ENCODE measurements at regions not wholly inside any gene's neighbourhood (a gene's known extent, or its start where the extent isn't known, plus 50 kb on each side); places are given as distances from the start of the nearest gene placed in this dataset.
A peak's percentile ranks its signal among the peaks of the same experiment; 100 is the strongest.

DNA sequence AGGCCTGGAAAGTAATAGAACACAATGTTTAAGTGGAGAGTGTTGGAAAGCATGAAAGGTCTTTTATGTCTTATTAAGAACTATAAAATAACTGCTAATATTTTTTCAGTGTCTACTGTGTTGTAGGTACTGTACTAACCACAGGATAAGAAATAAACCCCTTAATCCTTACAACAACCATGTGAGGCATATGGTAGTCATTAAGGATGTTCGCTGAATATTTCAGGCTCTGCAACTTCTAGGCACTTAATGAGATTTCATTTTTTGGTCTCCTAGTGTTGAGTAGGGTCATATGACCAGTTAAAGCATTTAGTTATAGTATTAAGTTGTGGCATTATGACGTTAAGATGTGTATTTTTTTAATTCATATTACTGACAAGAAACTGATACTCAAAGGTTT lies 346.6 kb upstream of the KCNH7 start:
- H2AFZ ChIP-seq (ENCODE audit: low read depth, low read length, severe bottlenecking) = no peak overlapping the region
- H3K27me3 ChIP-seq (ENCODE audit: low read length) = no peaks in the 10 kb centered on the region
- H3K4me3 ChIP-seq (ENCODE audit: insufficient read depth, low read length, poor library complexity, severe bottlenecking) = no peak overlapping the region
- no peaks in the 10 kb centered on the region for H3K36me3 ChIP-seq (ENCODE audit: low read length)
- H3F3A ChIP-seq (ENCODE audit: insufficient read depth) = no peaks in the 10 kb centered on the region
- H3K9ac ChIP-seq (ENCODE audit: low read length) = no peak overlapping the region
- H3K27ac ChIP-seq (ENCODE audit: low read depth, low read length) = no peak overlapping the region
- no peaks in the 10 kb centered on the region for H3K9me2 ChIP-seq (replicated peaks; ENCODE audit: insufficient read depth, low read length)
- H3K79me2 ChIP-seq (ENCODE audit: insufficient read depth, low read length) = no peaks in the 10 kb centered on the region
- no peaks in the 10 kb centered on the region for H4K20me1 ChIP-seq (ENCODE audit: low read depth, low read length)
- no peak overlapping the region for H3K4me2 ChIP-seq (ENCODE audit: low read depth, low read length, poor library complexity, severe bottlenecking)
- TF ChIP-seq EZH2phosphoT487 (conservative IDR thresholded peaks at IDR 0.05; ENCODE audit: low read length) = no peak
- no peaks in the 10 kb centered on the region for H3K9me3 ChIP-seq (ENCODE audit: insufficient read depth, low read length)

GRCh38 chr2:163182764-163183354 lies 344.3 kb upstream of the KCNH7 start:
- Histone ChIP-seq H3K4me2 (ENCODE audit: low read depth, low read length, poor library complexity, severe bottlenecking) (no peak overlapping the region), H3K36me3 (ENCODE audit: low read length) (no peaks in the 10 kb centered on the region), H3K4me3 (ENCODE audit: insufficient read depth, low read length, poor library complexity, severe bottlenecking) (no peak overlapping the region), H3K9me2 (replicated peaks; ENCODE audit: insufficient read depth, low read length) (no peaks in the 10 kb centered on the region), H3K79me2 (ENCODE audit: insufficient read depth, low read length) (no peaks in the 10 kb centered on the region), H3K9ac (ENCODE audit: low read length) (no peak overlapping the region), H3K27ac (ENCODE audit: low read depth, low read length) (no peak overlapping the region), H2AFZ (ENCODE audit: low read depth, low read length, severe bottlenecking) (no peak overlapping the region), H3K9me3 (ENCODE audit: insufficient read depth, low read length) (no peaks in the 10 kb centered on the region), H3K27me3 (ENCODE audit: low read length) (no peaks in the 10 kb centered on the region), H4K20me1 (ENCODE audit: low read depth, low read length) (no peaks in the 10 kb centered on the region), H3F3A (ENCODE audit: insufficient read depth) (no peaks in the 10 kb centered on the region)
- TF ChIP-seq, protein P1, sequence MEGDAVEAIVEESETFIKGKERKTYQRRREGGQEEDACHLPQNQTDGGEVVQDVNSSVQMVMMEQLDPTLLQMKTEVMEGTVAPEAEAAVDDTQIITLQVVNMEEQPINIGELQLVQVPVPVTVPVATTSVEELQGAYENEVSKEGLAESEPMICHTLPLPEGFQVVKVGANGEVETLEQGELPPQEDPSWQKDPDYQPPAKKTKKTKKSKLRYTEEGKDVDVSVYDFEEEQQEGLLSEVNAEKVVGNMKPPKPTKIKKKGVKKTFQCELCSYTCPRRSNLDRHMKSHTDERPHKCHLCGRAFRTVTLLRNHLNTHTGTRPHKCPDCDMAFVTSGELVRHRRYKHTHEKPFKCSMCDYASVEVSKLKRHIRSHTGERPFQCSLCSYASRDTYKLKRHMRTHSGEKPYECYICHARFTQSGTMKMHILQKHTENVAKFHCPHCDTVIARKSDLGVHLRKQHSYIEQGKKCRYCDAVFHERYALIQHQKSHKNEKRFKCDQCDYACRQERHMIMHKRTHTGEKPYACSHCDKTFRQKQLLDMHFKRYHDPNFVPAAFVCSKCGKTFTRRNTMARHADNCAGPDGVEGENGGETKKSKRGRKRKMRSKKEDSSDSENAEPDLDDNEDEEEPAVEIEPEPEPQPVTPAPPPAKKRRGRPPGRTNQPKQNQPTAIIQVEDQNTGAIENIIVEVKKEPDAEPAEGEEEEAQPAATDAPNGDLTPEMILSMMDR (IDR thresholded peaks at IDR 0.05; ENCODE audit: insufficient read depth, low read length, poor library complexity, severe bottlenecking) = peak; percentile 47
- no peak for TF ChIP-seq EZH2phosphoT487 (conservative IDR thresholded peaks at IDR 0.05; ENCODE audit: low read length)

GRCh38 chr2:163177592-163177991 lies 339.0 kb upstream of the KCNH7 start:
- no peaks in the 10 kb centered on the region for H4K20me1 ChIP-seq (ENCODE audit: low read depth, low read length)

DNA sequence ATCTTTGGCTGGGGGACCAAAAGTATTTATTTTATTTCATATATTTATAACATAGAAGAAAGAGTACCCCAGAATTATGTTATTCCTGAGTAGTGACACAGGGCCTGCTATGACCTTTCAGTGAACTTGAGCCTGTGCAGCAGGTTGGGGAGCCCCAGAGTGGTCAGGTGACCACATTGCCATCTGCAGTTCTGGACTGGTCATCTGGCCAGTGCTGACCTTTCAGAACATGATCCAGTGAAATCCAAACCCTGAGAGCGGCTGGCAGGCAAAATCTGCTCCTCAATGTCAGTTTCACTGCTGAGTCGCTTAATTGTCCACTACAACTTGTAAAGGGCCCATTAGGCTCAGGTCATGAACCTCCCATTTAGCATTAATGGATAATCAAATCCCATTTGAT lies 336.7 kb upstream of the KCNH7 start:
- H3K79me2 ChIP-seq (ENCODE audit: insufficient read depth, low read length) = no peaks in the 10 kb centered on the region
- no peaks in the 10 kb centered on the region for H3K9me3 ChIP-seq (ENCODE audit: insufficient read depth, low read length)
- H3K4me3 ChIP-seq (ENCODE audit: insufficient read depth, low read length, poor library complexity, severe bottlenecking) = no peak overlapping the region
- no peak overlapping the region for H3K4me2 ChIP-seq (ENCODE audit: low read depth, low read length, poor library complexity, severe bottlenecking)
- no peak for TF ChIP-seq EZH2phosphoT487 (conservative IDR thresholded peaks at IDR 0.05; ENCODE audit: low read length)
- TF ChIP-seq, protein P1 (IDR thresholded peaks at IDR 0.05; ENCODE audit: insufficient read depth, low read length, poor library complexity, severe bottlenecking) = no peak
- H3K27me3 ChIP-seq (ENCODE audit: low read length) = no peaks in the 10 kb centered on the region; the same call in 1 of the 2 replicates
- H3K36me3 ChIP-seq (ENCODE audit: low read length) = no peaks in the 10 kb centered on the region
- no peak overlapping the region for H2AFZ ChIP-seq (ENCODE audit: low read depth, low read length, severe bottlenecking)
- H4K20me1 ChIP-seq (ENCODE audit: low read depth, low read length) = no peaks in the 10 kb centered on the region
- H3K9me2 ChIP-seq (replicated peaks; ENCODE audit: insufficient read depth, low read length) = no peaks in the 10 kb centered on the region
- no peak overlapping the region for H3K9ac ChIP-seq (ENCODE audit: low read length)
- H3K27ac ChIP-seq (ENCODE audit: low read depth, low read length) = no peak overlapping the region
- H3F3A ChIP-seq (ENCODE audit: insufficient read depth) = no peaks in the 10 kb centered on the region

More at GRCh38 chr2:163177592-163177991, 339.0 kb upstream of the KCNH7 start:
- Histone ChIP-seq H3K4me3 (ENCODE audit: insufficient read depth, low read length, poor library complexity, severe bottlenecking) (no peak overlapping the region), H3K27me3 (ENCODE audit: low read length) (no peaks in the 10 kb centered on the region; the same call in 1 of the 2 replicates), H3K9ac (ENCODE audit: low read length) (no peak overlapping the region), H2AFZ (ENCODE audit: low read depth, low read length, severe bottlenecking) (no peak overlapping the region), H3K36me3 (ENCODE audit: low read length) (no peaks in the 10 kb centered on the region), H3F3A (ENCODE audit: insufficient read depth) (no peaks in the 10 kb centered on the region), H3K9me3 (ENCODE audit: insufficient read depth, low read length) (no peaks in the 10 kb centered on the region), H3K79me2 (ENCODE audit: insufficient read depth, low read length) (no peaks in the 10 kb centered on the region), H3K4me2 (ENCODE audit: low read depth, low read length, poor library complexity, severe bottlenecking) (no peak overlapping the region), H3K27ac (ENCODE audit: low read depth, low read length) (no peak overlapping the region), H3K9me2 (replicated peaks; ENCODE audit: insufficient read depth, low read length) (no peaks in the 10 kb centered on the region)
- TF ChIP-seq, protein P1 (IDR thresholded peaks at IDR 0.05; ENCODE audit: insufficient read depth, low read length, poor library complexity, severe bottlenecking) = no peak
- no peak for TF ChIP-seq EZH2phosphoT487 (conservative IDR thresholded peaks at IDR 0.05; ENCODE audit: low read length)
